H1 (cell line): ENCODE measurements at regions not wholly inside any gene's neighbourhood (a gene's known extent, or its start where the extent isn't known, plus 50 kb on each side); places are given as distances from the start of the nearest gene placed in this dataset.

Experiments used
- CTCF ChIA-PET: fragments of 300-600 bp; sonication (Branson Sonifier 250); formaldehyde crosslinking; loops from one replicate; lab custom pipeline; 2021; ENCODE audit not compliant: partially characterized antibody; lab: Charles Lee
- POLR2A ChIA-PET: fragments of 300-600 bp; sonication (Branson Sonifier 250); formaldehyde crosslinking; loops from one replicate; lab custom pipeline; 2021; ENCODE audit warnings: inconsistent platforms; ENCODE audit not compliant: partially characterized antibody; lab: Charles Lee
- DNase-seq, 2 experiments: peaks; one replicate each; pipeline versions ENCODE4 v3.0.0 to v3.0.0-alpha.2; 2010 to 2022; ENCODE audit warnings: low spot score in 2 of 2, low read depth in 1 of 2, mixed read lengths in 1 of 2
- FAIRE-seq: peaks from 2 replicates; lab custom pipeline; 2011; peaks lifted over from hg19 to GRCh38; lab: Jason Lieb, UNC
- H2AFZ ChIP-seq: 2 replicates; pipeline ENCODE4 v1.8.1; 2012; ENCODE audit warnings: low read length, inconsistent platforms
- H2AK5ac ChIP-seq: 2 replicates; pipeline ENCODE4 v1.6.1; 2013; ENCODE audit warnings: low read depth, low read length
- H2BK120ac ChIP-seq: replicated peaks from 2 replicates; pipeline ENCODE3; 2013; ENCODE audit warnings: low read depth, low read length, inconsistent platforms
- H2BK12ac ChIP-seq: 2 replicates; pipeline ENCODE4 v1.6.1; 2013; ENCODE audit warnings: low read depth, low read length
- H2BK15ac ChIP-seq: 2 replicates; pipeline ENCODE4 v1.6.1; 2013; ENCODE audit warnings: low read length
- H2BK20ac ChIP-seq: 2 replicates; pipeline ENCODE4 v1.6.1; 2013; ENCODE audit warnings: low read length
- H2BK5ac ChIP-seq: 2 replicates; pipeline ENCODE4 v1.6.1; 2013; ENCODE audit warnings: low read depth, low read length
- H3K14ac ChIP-seq: 2 replicates; pipeline ENCODE4 v1.6.1; 2013; ENCODE audit warnings: inconsistent platforms; ENCODE audit not compliant: insufficient read length
- H3K18ac ChIP-seq: 2 replicates; pipeline ENCODE4 v1.6.1; 2013; ENCODE audit warnings: low read length; ENCODE audit errors: extremely low read depth
- H3K23ac ChIP-seq: 2 replicates; pipeline ENCODE4 v1.6.1; 2013; ENCODE audit warnings: inconsistent platforms; ENCODE audit not compliant: insufficient read length
- H3K23me2 ChIP-seq: 2 replicates; pipeline ENCODE4 v1.6.1; 2013; ENCODE audit warnings: low read depth, low read length
- H3K27ac ChIP-seq: 2 replicates; pipeline ENCODE4 v1.6.1; 2011; ENCODE audit warnings: low read depth, low read length, inconsistent platforms
- H3K27me3 ChIP-seq, 4 experiments: replicated peaks in 1 of 4; 1 replicate in 1 of 4; 2 replicates in 3 of 4; pipeline versions ENCODE4 v1.6.1 to v1.8.1; 2011 to 2013; ENCODE audit warnings: low read length in 3 of 4, mild to moderate bottlenecking in 3 of 4, inconsistent platforms in 2 of 4, mixed read lengths in 2 of 4, moderate library complexity in 1 of 4; ENCODE audit not compliant: control insufficient read depth in 3 of 4, insufficient read depth in 3 of 4; ENCODE audit errors: extremely low read depth in 1 of 4
- H3K36me3 ChIP-seq, 4 experiments: 2 replicates each; pipeline versions ENCODE4 v1.6.1 to v1.8.1; 2011 to 2013; ENCODE audit warnings: mild to moderate bottlenecking in 4 of 4, low read length in 3 of 4, moderate library complexity in 2 of 4, control low read depth in 1 of 4, inconsistent platforms in 1 of 4; ENCODE audit not compliant: insufficient read depth in 4 of 4, control insufficient read depth in 2 of 4
- H3K4ac ChIP-seq: replicated peaks from 2 replicates; pipeline ENCODE3; 2013; ENCODE audit warnings: low read length, low read depth, mixed read lengths, inconsistent platforms; ENCODE audit not compliant: insufficient read length
- H3K4me1 ChIP-seq, 4 experiments: replicated peaks in 1 of 4; 1 replicate in 1 of 4; 2 replicates in 3 of 4; pipeline versions ENCODE4 v1.6.1 to v1.8.1; 2011 to 2013; ENCODE audit warnings: low read length in 3 of 4, inconsistent platforms in 2 of 4, mixed read lengths in 1 of 4; ENCODE audit not compliant: insufficient read depth in 4 of 4, control insufficient read depth in 3 of 4
- H3K4me2 ChIP-seq, 2 experiments: 2 replicates each; pipeline versions ENCODE4 v1.6.1 to v1.8.1; 2011 to 2013; ENCODE audit warnings: low read depth in 2 of 2, low read length in 2 of 2, control low read depth in 1 of 2, inconsistent platforms in 1 of 2, mild to moderate bottlenecking in 1 of 2; ENCODE audit not compliant: insufficient read depth in 1 of 2
- H3K4me3 ChIP-seq, 4 experiments: fragments of 200-600, 300-600 bp in 1 of 4; sonication (generic), shearing (Covaris generic), sonication (Bioruptor Twin) in 1 of 4; 2 replicates each; pipeline versions ENCODE4 v1.5.1 to v1.8.1; 2011 to 2016; ENCODE audit warnings: low read length in 4 of 4, low read depth in 3 of 4, control low read depth in 2 of 4, inconsistent platforms in 2 of 4, mild to moderate bottlenecking in 2 of 4, mixed read lengths in 1 of 4, moderate library complexity in 1 of 4; ENCODE audit not compliant: insufficient read depth in 2 of 4; ENCODE audit errors: extremely low read depth in 1 of 4
- H3K56ac ChIP-seq: replicated peaks from 2 replicates; pipeline ENCODE3; 2013; ENCODE audit warnings: low read depth, mild to moderate bottlenecking, mixed read lengths, low read length, inconsistent platforms; ENCODE audit not compliant: insufficient read length
- H3K79me1 ChIP-seq: 2 replicates; pipeline ENCODE4 v1.6.1; 2013; ENCODE audit warnings: low read depth, low read length, control low read depth
- H3K79me2 ChIP-seq, 2 experiments: 2 replicates each; pipeline versions ENCODE4 v1.6.1 to v1.8.1; 2012 to 2013; ENCODE audit warnings: low read length in 2 of 2, mild to moderate bottlenecking in 2 of 2, inconsistent platforms in 1 of 2; ENCODE audit not compliant: insufficient read depth in 2 of 2, control insufficient read depth in 1 of 2
- H3K9ac ChIP-seq, 4 experiments: replicated peaks in 1 of 4; 1 replicate in 1 of 4; 2 replicates in 3 of 4; pipeline versions ENCODE4 v1.6.1 to v1.8.1; 2011 to 2013; ENCODE audit warnings: low read depth in 3 of 4, low read length in 3 of 4, control low read depth in 2 of 4, mild to moderate bottlenecking in 2 of 4, moderate library complexity in 2 of 4, inconsistent platforms in 1 of 4; ENCODE audit errors: extremely low read depth in 1 of 4
- H3K9me3 ChIP-seq, 2 experiments: 2 replicates each; pipeline versions ENCODE4 v1.6.1 to v1.8.1; 2012 to 2013; ENCODE audit warnings: mild to moderate bottlenecking in 2 of 2, moderate library complexity in 2 of 2, control low read depth in 1 of 2, inconsistent platforms in 1 of 2, low read depth in 1 of 2, low read length in 1 of 2, mixed read lengths in 1 of 2; ENCODE audit not compliant: insufficient read depth in 2 of 2
- H4K20me1 ChIP-seq, 2 experiments: replicated peaks in 1 of 2; 2 replicates each; pipeline versions ENCODE3 to v1.8.1; 2011 to 2013; ENCODE audit warnings: inconsistent platforms in 2 of 2, low read length in 2 of 2, mild to moderate bottlenecking in 1 of 2; ENCODE audit not compliant: insufficient read depth in 2 of 2, control insufficient read depth in 1 of 2
- H4K5ac ChIP-seq: 2 replicates; pipeline ENCODE4 v1.6.1; 2013; ENCODE audit warnings: low read length, low read depth, mixed read lengths, inconsistent platforms; ENCODE audit not compliant: insufficient read length
- H4K8ac ChIP-seq: 2 replicates; pipeline ENCODE4 v1.8.0; 2013; ENCODE audit warnings: mild to moderate bottlenecking, moderate library complexity, low read length, inconsistent platforms; ENCODE audit not compliant: insufficient read depth; ENCODE audit errors: extremely low read depth
- H4K91ac ChIP-seq: replicated peaks from 2 replicates; pipeline ENCODE3; 2013; ENCODE audit warnings: low read length, mixed read lengths, inconsistent platforms; ENCODE audit not compliant: insufficient read length
- ASH2L ChIP-seq: fragments of 200-600, 300-600 bp; sonication (generic); IDR thresholded peaks from one replicate; pipeline ENCODE4 v1.7.1; 2017; ENCODE audit warnings: low read length
- BACH1 ChIP-seq: IDR thresholded peaks from 2 replicates; pipeline ENCODE4 v1.6.1; 2012; ENCODE audit warnings: low read length, improper control_type of control experiment
- CHD2 ChIP-seq: IDR thresholded peaks from 2 replicates; pipeline ENCODE4 v1.6.1; 2012; ENCODE audit warnings: low read length, improper control_type of control experiment
- EP300 ChIP-seq, 2 experiments: IDR thresholded peaks; 1 replicate in 1 of 2; 2 replicates in 1 of 2; pipeline ENCODE4 v1.6.1; 2011 to 2012; ENCODE audit warnings: low read depth in 2 of 2, low read length in 2 of 2, mild to moderate bottlenecking in 2 of 2, borderline replicate concordance in 1 of 2, inconsistent platforms in 1 of 2, moderate library complexity in 1 of 2
- GABPA ChIP-seq: IDR thresholded peaks from 2 replicates; pipeline ENCODE4 v1.6.1; 2011; ENCODE audit warnings: mild to moderate bottlenecking, low read length, moderate library complexity, borderline replicate concordance; ENCODE audit not compliant: insufficient read depth
- HDAC6 ChIP-seq: IDR thresholded peaks from one replicate; pipeline ENCODE4 v1.7.1; 2012; ENCODE audit warnings: low read depth, mild to moderate bottlenecking, inconsistent platforms, low read length, moderate library complexity
- JUND ChIP-seq: IDR thresholded peaks from 2 replicates; pipeline ENCODE4 v1.6.1; 2011; ENCODE audit warnings: mild to moderate bottlenecking, improper control_type of control experiment, low read length
- NANOG ChIP-seq: IDR thresholded peaks from 2 replicates; pipeline ENCODE4 v1.6.1; 2011; ENCODE audit warnings: low read length, low read depth, mild to moderate bottlenecking, inconsistent platforms; ENCODE audit not compliant: insufficient read depth, poor library complexity, severe bottlenecking
- RAD21 ChIP-seq, 2 experiments: IDR thresholded peaks in 1 of 2; conservative IDR thresholded peaks in 1 of 2; 2 replicates each; pipeline ENCODE4 v1.6.1; 2011; ENCODE audit warnings: low read depth in 2 of 2, low read length in 2 of 2, improper control_type of control experiment in 1 of 2, inconsistent platforms in 1 of 2, mild to moderate bottlenecking in 1 of 2, moderate library complexity in 1 of 2
- SRF ChIP-seq: IDR thresholded peaks from 2 replicates; pipeline ENCODE4 v1.6.1; 2011; ENCODE audit warnings: mild to moderate bottlenecking, low read depth, low read length, moderate library complexity
- SUZ12 ChIP-seq: fragments of 200-600 bp; sonication (generic); IDR thresholded peaks from 2 replicates; pipeline ENCODE4 v1.6.1; 2012; ENCODE audit warnings: mild to moderate bottlenecking, inconsistent platforms, low read length, moderate library complexity, mixed read lengths
- TEAD4 ChIP-seq: IDR thresholded peaks from 2 replicates; pipeline ENCODE4 v1.6.1; 2012; ENCODE audit warnings: low read depth, low read length, inconsistent platforms, mixed read lengths
- WGBS, 2 experiments: shearing (Covaris generic) in 1 of 2; methylation state at CpG; one replicate each; pipeline versions ENCODE4 v1.1.6 to v1.1.7; 2013 to 2015; ENCODE audit warnings: low lambda C conversion rate in 2 of 2, mixed read lengths in 2 of 2, inconsistent platforms in 1 of 2, low coverage in 1 of 2, missing lambda C conversion rate in 1 of 2; ENCODE audit not compliant: insufficient replicate concordance in 2 of 2, insufficient coverage in 1 of 2, insufficient read length in 1 of 2; ENCODE audit errors: extremely low coverage in 1 of 2, missing lambda C conversion rate in 1 of 2; 5-methylcytosine and 5-hydroxymethylcytosine counted together

DNA sequence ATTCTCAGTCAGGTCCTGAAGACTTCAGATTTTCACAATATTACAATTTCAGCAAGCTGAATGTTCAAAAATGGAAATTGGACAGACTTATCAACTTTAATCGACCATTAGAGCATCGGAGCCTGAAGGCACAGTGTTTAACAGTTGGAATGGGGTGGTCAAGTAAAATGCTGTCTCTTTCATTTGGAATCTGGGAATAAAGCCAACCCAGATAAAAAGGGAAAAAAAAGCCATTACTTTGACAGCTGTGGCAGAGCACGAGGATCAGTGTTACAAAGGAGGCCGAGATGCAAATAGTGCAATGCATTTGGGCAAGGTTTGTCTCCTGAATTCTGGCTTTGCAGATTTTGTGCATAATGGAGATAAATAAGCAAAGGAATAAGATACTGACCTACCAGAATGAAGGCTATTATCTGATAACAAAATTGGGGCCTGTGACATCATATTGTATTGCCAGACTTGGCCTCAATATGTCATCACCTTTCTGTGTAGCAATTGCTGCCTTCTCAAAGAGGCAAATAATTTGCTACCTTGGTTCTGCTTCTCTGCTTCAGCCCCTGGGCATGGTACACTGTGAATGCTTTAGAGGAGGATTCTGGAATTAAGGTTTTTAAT is 277.5 kb upstream of the KLHL29 start:
- Histone ChIP-seq H3K9ac (no peak overlapping the region), H4K5ac (no peak overlapping the region), H3K27me3 (no peaks in the 10 kb centered on the region), H3K4me1 (no peaks in the 10 kb centered on the region), H2BK5ac (no peak overlapping the region), H3K14ac (no peak overlapping the region), H2BK20ac (no peak overlapping the region), H2AK5ac (no peak overlapping the region), H3K56ac (no peak overlapping the region), H3K18ac (no peak overlapping the region), H3K23ac (no peak overlapping the region), H3K23me2 (no peaks in the 10 kb centered on the region), H4K20me1 (no peaks in the 10 kb centered on the region), H3K27ac (no peak overlapping the region), H2AFZ (no peak overlapping the region), H3K4me3 (no peak overlapping the region), H4K91ac (no peak overlapping the region), H2BK15ac (no peak overlapping the region), H3K4me2 (no peak overlapping the region), H2BK120ac (no peak overlapping the region), H4K8ac (no peak overlapping the region), H3K36me3 (no peaks in the 10 kb centered on the region), H3K79me1 (no peaks in the 10 kb centered on the region), H3K4ac (no peak overlapping the region), H3K9me3 (no peaks in the 10 kb centered on the region), H3K79me2 (no peaks in the 10 kb centered on the region), H2BK12ac (no peak overlapping the region)
- FAIRE-seq (no peak), DNase-seq (no peak)
- TF ChIP-seq SUZ12: no peak
- TF ChIP-seq NANOG: no peak
- TF ChIP-seq GABPA: no peak
- TF ChIP-seq ASH2L: no peak
- no peak for TF ChIP-seq BACH1
- TF ChIP-seq TEAD4: no peak
- no peak for TF ChIP-seq EP300 (IDR thresholded peaks at IDR 0.05; ENCODE audit: borderline replicate concordance in 1 of 2, low read depth in 2 of 2, low read length in 2 of 2)
- no peak for TF ChIP-seq HDAC6
- no peak for TF ChIP-seq CHD2
- TF ChIP-seq RAD21 (IDR thresholded peaks at IDR 0.05 in 1 of 2, conservative IDR thresholded peaks at IDR 0.05 in 1 of 2; ENCODE audit: low read depth in 2 of 2, low read length in 2 of 2): no peak
- TF ChIP-seq SRF: no peak
- TF ChIP-seq JUND: no peak
- CTCF ChIA-PET: interaction anchor here (1.3 kb wide), 1 partner anchor 985 kb away, joined by 3 read pairs; no protein-coding TSS in a partner anchor
- WGBS, 2 experiments: 85% methylated on average over 4 of the region's 4 CpGs; no CpG with 5 or more reads in 1 of the 2 experiments
- POLR2A ChIA-PET: no interaction called here
